ENCODE measurements at regions not wholly inside any gene's neighbourhood (a gene's known extent, or its start where the extent isn't known, plus 50 kb on each side); places are given as distances from the start of the nearest gene placed in this dataset.
A peak's percentile ranks its signal among the peaks of the same experiment; 100 is the strongest.

DNA sequence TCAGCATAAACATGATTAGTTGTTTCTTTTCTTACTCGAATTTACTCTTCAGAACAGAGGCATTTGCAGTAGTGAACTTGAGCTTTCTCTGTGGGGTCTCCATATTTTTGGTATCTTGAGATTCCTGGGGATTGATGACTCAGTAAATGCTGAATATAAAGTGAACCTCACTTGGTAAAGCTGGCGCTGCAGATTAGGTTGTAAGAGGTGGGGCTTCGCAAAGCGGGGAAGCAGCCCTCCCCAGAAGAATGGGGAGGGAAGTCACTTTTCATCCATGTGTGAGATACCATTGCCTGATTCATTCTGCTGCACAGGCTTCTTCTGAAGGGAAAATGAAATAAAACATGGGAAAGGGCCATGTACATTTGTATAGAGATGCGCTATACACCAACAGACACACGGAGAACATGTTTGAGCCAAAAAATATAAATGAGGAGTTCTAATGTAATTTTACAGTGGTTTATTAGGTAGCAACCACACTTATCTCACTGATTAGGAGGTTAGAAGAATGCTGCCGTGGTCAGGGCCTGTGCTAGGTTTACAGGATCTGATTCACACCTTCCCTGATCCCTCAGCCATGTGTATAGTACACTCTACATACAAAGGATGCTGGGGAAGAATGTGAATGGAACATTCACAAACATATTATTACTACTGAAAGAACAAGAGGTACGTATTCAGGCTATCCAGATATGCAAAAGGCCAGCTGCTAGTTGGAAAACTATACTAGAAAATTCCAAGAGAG, 63.5 kb downstream of the DNTTIP2 start:
- DNase-seq (ENCODE audit: low read depth in 4 of 4, low spot score in 3 of 4): no peak

DNA sequence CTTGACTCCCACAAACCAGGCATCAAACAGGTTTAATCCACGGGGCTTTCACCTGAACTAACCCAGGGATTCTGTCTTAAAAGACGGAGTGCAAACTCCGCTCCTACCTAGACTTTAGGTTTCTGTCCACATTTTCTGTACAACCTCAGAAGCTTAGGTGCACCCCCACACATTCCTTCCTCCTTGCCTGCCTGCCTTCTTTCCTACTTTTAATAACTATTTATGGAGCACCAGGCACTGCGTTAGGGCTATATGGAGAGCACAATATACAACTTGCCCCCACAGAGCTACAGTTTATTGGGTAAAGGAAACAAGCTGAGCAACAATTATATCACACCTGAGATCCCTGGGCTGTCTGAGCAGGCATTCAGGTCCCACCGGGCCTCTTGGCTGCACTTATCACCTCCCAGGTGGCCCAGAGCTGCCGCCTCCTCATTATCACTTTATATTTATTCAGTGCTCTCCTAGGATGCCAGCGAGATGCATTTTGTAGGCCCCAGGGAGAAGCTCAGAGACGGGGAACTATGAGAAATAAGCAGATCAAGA, 64.1 kb downstream of the DNTTIP2 start:
- DNase-seq (ENCODE audit: low read depth in 4 of 4, low spot score in 3 of 4): no peak

DNA sequence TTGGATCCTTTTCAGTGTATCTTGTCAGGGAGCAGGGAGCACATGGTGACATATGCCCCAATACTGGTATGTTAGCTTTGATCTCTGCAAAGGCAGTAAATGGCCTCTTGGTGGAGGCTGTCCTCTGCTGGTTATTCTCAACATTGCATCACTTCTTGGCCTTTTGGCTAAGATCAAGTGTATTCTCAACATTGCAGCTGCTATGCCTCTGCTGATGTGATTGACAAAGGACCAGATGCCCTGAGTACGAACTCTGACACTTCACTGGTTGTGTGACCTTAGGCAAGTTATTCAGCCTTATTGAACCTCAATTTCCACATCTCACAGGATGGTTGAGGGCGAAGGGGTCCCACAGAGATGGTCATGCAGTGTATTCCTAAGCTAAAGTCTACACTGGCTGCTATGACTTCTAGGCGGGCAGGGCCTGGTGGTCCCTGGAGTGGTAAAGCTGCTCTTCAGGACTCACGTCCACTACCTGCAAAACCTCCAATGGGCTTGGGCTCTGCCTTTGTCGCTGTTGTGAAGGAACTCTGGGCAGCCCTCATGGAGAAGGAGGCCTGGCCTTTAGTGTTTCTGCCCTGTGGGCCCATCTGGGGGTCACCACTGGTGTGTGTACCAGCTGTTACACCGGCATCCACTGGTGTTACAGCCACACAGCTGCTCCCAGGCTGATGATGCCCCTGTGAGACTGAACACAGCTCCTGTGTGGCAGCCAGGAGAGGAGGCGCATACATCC, 64.8 kb downstream of the DNTTIP2 start:
- DNase-seq (ENCODE audit: low read depth in 4 of 4, low spot score in 3 of 4): peak in 3 of 4 donors; percentile 51 to 58 (median 54)

DNA sequence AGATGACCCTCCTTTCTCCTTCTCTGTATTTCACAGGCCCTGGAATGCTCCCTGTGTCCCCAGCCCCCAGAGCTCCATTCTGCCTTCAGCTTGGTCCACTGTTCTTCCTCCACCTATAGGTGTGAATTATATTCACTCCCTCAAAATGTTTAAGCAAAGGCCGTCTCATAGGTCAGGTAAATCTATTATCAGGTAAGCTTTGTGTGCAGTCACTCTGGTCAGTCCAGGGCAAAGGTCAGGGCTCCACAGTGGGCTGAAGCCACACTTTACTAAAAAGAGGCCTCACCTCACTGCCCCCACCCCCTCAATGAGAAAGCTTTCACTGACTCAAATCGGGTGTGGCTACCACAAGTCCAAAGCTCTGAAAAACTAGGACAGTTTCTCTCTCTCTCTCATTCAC, 65.9 kb downstream of the DNTTIP2 start:
- no peak for DNase-seq (ENCODE audit: low read depth in 4 of 4, low spot score in 3 of 4)

DNA sequence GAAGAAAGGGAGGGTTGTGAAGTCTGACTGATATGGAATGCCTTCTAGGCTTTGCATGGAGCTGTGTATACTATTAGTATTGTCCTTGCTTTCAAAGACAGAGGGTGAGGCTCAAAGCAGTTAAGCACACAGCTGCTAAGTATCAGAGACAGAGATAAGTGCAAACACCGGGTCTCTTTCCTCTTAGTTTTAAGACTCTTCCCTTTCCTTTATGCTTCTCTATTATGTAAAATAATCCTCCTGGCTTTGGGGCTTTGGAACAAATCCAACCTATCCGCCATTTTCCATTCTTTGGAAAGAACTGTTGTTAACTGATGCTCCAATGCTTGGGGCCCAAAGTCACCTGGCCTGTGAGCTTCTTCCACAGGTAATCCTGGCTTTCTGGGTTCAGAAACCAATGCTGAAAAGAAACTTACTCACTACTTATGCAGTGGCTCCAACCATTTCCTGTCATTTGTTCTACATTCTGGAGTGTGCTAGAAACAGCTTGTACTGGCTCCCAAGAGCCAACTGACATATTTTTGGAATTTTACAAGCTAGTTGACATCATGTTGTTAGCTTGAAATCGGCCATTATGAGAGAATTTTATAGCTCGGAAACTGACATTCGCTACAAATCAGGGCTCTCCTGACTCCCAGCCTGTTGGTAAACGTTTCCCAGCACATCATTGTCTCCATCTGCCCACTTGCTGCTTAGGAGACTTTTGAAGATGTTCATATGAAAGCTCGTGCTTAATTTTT, 67.5 kb downstream of the DNTTIP2 start:
- no peak for DNase-seq (ENCODE audit: low read depth in 4 of 4, low spot score in 3 of 4)

DNA sequence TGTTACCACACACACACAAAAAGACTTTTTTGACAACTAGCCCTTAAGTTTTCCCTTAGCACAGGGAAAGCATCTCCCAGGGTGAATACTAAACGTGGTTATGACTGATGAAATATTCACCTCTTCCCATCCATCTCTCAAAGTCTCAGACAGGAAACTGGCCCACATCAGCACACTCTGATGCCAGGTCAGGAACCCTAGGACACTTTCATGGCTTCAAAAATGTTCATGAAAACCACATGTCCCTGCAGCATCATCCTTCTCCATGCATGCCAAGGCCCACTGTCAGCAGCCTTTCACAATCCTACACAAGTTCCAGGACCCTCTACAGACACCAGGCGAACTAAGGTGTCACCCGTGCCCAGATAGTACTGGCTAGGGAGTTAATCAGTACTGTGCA, 68.7 kb downstream of the DNTTIP2 start:
- no peak for DNase-seq (ENCODE audit: low read depth in 4 of 4, low spot score in 3 of 4)

DNA sequence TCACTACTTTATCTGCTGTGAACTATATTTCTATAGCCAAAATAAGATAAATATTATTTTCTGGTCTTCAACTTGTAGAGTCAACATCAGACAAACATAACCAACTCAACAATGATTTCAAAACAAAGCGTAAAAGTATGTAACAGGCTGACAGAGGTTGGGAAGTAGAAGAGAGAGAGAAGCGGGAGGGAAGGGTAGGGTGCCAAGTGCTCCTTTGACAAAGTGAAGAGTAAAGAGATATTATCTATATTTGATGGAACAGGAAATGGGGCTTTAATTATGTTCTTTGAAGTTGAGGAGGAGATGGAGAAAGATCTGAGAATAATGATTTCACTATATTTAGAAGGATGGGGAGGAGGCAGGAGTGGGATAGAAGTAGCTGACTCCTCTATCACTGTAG, 70.1 kb downstream of the DNTTIP2 start:
- DNase-seq (ENCODE audit: low read depth in 4 of 4, low spot score in 3 of 4): no peak

DNA sequence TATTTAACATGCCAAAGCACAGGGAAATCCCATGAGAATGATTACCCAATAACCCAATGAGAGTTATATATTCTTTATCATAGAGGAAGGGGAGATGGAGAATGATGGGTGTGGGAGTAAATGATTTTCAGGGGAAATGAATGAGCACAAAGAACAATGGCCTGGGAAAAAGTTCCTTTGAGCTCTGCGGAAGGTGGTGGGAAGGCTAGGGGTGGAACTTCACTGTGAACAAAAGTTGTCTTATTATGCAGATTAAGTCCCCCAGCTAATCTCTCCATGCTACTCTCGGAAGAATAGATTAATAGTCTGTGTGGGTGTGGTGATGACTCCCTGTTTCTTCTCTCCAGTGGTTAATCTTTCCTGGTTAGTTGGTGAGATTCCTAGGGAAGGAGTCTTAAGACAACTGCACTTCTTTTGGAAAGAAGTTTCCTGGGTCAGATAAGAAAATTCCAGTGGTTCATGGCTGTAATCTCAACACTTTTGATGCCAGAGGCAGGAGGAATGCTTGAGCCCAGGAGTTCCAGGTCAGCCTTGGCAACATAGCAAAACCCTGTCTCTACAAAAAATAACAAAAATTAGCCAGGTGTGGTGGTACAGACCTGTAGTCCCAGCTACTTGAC, 71.6 kb downstream of the DNTTIP2 start:
- DNase-seq (ENCODE audit: low read depth in 4 of 4, low spot score in 3 of 4): no peak

DNA sequence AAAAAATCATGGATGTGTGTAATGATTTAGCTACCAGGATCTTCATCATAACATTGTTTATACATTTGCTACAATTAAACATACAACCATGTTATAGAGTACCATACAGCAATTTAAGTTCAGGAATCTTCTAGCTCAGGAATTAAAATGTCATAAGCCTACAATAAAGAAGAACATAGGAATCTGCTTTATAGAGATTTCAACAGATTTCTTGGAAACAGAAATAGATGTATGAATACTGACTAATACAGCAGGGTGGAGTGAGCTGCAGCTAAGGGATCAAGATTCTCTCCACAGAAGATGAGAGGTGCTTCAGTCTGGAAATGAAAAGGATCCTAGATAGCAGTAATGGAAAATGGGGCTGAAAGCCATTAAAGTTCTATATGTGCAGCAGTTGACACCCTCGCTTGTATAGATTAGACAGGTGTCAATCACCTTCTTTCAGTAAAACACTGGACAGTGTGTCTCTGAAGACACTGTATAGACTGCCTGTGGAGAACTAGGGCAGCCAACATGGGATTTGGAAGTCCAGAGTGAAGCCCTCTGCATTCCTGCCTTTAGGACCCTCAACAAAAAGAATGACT, 73.9 kb downstream of the DNTTIP2 start:
- no peak for DNase-seq (ENCODE audit: low read depth in 4 of 4, low spot score in 3 of 4)

DNA sequence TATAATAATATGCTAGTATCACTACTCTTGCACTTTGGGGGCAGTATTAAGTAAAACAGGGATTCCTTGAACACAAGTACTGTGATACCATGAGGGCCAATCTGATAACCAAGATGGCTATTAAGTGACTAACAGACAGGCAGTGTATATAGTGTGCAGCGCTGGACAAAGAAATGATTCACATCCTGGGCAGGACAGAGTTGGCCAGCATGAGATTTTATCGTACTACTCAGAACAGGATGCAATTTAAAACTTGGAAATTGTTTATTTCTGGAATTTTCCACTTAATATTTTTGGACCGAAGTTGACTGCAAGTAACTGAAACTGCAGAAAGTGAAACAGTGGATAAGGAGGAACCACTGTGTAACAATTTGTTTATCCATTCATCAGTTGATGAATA, 74.6 kb downstream of the DNTTIP2 start:
- no peak for DNase-seq (ENCODE audit: low read depth in 4 of 4, low spot score in 3 of 4)

DNA sequence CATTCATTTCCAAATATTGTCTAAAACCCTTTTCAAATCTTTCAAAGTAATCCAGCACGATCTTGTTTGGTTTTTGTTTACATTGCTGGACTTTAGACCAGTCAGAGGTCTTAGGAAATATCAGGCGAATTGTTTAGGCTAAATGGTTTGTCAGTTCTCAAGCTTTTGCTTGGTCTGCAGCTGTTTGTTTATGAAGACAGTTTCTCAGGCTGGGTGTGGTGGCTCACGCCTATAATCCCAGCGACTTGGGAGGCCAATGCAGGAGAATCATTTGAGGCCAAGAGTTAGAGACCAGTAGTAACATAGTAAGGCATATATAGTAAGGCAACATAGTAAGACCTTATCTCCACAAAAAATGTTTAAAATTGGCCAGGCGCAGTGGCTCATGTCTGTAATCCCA, 77.5 kb downstream of the DNTTIP2 start:
- DNase-seq (ENCODE audit: low read depth in 4 of 4, low spot score in 3 of 4): no peak

DNA sequence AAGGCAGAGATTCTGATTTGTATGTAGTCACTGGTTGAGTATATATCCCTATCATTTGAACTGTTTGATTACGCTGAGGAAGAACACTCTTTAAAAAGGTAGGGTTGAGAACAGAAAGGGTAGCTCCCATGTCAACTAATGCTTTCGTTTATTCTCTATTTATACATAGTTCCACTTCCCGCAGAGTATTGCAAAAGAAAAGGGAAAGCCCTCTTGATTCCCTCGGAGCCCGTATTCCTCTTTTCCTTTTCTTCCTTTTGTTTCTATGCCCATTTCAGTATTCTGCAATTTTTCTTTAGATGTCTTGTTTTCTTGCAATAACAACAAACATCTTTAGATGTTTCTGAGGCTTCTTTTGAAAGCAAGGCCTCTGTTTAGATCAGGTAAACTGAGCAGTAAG, 78.2 kb downstream of the DNTTIP2 start:
- no peak for DNase-seq (ENCODE audit: low read depth in 4 of 4, low spot score in 3 of 4)

DNA sequence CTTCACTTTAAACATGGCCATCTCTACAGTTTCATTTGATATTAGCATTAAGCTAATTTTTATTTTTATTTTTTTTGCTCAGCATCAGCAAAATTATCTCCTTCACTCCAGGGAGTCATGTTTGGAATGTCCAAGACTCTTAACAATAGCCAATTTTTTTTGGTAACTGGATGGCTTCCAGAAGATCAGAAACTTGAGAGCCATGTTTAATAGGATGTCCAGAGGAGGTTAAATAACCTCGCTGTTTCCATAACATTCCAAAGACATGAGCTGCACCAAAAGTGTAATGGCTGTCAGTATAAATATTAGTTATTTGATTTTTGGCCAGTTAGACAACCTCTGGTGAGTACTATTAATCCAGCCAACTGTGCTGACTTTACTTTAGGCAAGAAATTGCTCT, 80.7 kb downstream of the DNTTIP2 start:
- DNase-seq (ENCODE audit: low read depth in 4 of 4, low spot score in 3 of 4): no peak

DNA sequence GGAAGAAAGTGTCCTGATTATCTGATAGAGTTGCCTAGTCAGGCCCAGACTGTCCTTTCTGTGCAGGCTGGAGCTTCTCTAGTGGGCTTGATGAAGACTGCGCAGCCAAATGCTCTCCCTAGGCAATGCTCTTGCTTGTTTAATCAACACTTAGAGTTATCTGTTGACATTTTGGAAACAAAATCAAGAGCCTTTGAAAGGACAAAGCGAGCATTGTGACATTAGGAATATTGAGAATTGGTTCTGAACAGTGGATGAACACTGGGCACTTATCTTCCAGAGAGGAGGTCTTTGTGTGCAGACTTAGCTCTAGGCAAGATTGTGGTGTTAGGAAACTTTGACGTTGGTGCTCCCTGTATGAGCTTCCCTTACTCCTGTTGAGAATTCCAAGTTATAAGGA, 94.5 kb downstream of the DNTTIP2 start:
- no peak for DNase-seq (ENCODE audit: low read depth in 4 of 4, low spot score in 3 of 4)

DNA sequence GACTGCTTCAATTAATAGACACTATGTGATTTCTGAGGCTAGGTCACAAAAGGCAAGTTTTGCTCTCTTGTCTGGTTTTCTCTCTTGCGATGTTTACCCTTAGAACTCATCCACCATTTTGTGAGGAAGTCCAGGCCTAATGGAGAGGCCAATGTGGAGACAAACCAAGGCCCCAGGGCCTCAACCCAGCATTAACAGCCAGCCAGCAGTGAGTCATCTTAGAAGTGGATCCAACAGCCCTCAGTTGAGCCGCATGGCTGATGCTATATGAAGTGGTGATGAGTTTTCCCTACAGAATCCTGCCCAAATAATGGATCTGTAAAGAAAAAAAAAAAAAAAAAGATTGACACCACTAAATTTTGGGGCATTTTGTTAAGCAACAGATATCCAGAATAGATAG, 95.1 kb downstream of the DNTTIP2 start:
- DNase-seq (ENCODE audit: low read depth in 4 of 4, low spot score in 3 of 4): no peak

DNA sequence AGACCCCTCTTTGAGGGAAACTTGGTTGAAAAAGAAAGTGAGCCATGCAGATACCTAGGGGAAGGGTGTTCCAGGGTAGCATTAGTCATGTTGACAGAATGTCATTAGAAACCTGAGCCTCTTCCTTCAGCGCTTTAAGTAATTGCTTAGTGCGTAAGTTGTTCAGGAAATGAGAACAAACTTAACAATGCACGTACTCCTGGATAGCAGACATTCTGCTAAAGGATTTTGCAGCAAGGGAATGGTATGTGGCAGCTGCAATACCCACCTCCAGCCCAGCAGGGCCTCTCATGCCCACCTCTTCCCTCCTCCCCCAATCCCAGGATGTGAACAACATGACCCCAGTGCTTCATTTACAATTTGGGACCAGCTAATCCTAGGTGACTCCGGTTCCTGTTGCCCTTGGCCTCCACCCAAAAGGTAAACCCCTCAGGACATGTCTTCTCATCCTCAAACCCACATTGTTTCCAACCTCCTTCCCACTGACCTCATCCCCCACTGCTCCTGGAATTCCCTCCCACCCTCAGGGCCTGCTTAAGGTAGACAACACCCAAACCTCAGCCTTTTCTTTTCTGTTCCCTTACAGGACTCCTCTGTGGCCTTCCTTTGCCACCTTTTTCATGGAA, 98.0 kb upstream of the BCAR3 start:
- DNase-seq (ENCODE audit: low read depth in 4 of 4, low spot score in 3 of 4): no peak

DNA sequence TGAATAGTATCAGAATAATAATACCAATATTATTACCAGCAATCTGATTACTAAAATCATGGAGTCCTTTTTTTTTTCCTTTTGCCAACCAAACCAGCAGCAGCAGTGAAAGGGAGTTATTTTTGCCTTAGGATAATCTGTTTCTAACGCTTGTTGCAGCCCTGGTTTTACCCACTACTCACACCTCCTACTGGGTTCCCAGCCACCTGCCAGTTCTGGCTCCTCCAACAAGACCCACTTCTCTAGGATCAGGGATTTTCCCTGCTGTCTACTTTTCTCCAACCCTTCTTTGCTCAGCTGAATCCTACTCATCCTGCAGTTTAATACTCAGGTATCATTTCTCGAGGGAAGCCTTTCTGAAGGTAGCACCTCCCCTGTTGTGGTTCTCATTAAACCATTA, 96.8 kb upstream of the BCAR3 start:
- DNase-seq (ENCODE audit: low read depth in 4 of 4, low spot score in 3 of 4): no peak

DNA sequence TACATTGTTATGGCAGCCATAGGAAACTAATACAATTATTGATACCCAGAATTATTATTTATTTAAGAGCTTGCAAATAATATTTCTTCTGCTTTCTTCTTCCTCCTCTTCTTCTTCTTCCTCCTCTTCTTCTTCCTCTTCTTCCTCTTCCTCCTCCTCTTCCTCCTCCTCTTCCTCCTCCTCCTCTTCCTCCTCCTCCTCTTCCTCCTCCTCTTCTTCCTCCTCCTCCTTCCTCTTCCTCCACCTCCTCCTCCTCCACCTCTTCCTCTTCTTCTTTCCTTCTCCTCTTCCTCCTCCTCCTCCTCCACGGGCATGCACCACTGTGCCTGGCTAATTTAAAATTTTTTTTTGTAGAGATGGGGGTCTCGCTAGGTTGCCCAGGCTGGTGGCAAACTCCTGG, 95.6 kb upstream of the BCAR3 start:
- DNase-seq (ENCODE audit: low read depth in 4 of 4, low spot score in 3 of 4): no peak

DNA sequence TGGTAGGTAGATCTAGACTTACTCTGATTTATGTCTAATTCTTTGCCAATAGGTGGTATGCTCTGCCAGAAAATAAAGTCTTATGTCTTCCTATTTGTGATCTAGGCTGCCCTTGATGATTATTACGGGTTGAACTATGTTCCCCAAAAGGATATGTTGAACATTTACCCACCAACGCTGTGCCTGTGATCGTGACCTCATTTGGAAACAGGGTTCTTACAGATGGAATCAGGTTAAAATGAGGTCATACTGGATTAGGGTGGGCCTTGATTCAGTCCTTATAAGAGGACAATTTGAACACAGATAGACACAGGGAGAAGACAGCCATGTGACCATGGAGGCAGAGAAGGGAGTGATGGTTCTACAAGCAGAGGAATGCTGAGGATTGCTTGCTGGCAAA, 95.1 kb upstream of the BCAR3 start:
- no peak for DNase-seq (ENCODE audit: low read depth in 4 of 4, low spot score in 3 of 4)

DNA sequence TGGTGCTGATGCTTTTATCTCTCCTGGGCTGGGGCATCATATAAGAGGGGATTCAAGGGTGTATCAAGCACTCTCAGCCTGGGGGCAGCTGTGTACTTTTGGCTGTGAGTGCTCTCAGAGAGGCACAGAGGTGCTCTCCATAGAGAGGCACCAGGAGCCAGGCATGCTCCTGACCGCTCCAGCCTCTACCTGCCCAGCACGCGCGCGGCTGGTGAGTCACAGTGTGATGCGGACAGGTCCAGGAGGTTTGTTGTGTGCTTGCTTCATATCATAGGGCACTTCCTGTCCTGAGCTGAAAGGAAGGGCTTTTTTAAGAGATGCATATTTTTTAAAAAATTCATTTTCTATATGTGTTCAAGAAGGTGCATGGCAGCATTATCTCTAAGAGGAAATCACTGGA, 93.6 kb upstream of the BCAR3 start:
- no peak for DNase-seq (ENCODE audit: low read depth in 4 of 4, low spot score in 3 of 4)

Data from left renal pelvis (tissue), 4 donors.